Osteoblast (primary cell): ENCODE measurements at regions not wholly inside any gene's neighbourhood (a gene's known extent, or its start where the extent isn't known, plus 50 kb on each side); places are given as distances from the start of the nearest gene placed in this dataset.

Experiments used
- DNase-seq: peaks from one replicate; pipeline ENCODE4 v3.0.0; 2011; ENCODE audit warnings: low spot score, mixed read lengths; ENCODE audit not compliant: insufficient read length; ENCODE audit errors: missing footprints
- H2AFZ ChIP-seq: 2 replicates; pipeline ENCODE4 v1.6.0; 2011; ENCODE audit warnings: mild to moderate bottlenecking, low read length
- H3K27ac ChIP-seq: 2 replicates; pipeline ENCODE4 v1.5.1; 2011; ENCODE audit warnings: mild to moderate bottlenecking, low read depth, low read length, moderate library complexity
- H3K27me3 ChIP-seq: 2 replicates; pipeline ENCODE4 v1.6.0; 2012; ENCODE audit warnings: mild to moderate bottlenecking, control low read depth, inconsistent platforms, low read length, moderate library complexity; ENCODE audit not compliant: insufficient read depth
- H3K36me3 ChIP-seq: 2 replicates; pipeline ENCODE4 v1.5.1; 2011; ENCODE audit warnings: mild to moderate bottlenecking, low read length, control low read depth, moderate library complexity; ENCODE audit not compliant: insufficient read depth
- H3K4me1 ChIP-seq: 2 replicates; pipeline ENCODE4 v1.5.1; 2011; ENCODE audit warnings: mild to moderate bottlenecking, low read length, control low read depth, moderate library complexity; ENCODE audit not compliant: insufficient read depth
- H3K4me2 ChIP-seq: 2 replicates; pipeline ENCODE4 v1.6.0; 2011; ENCODE audit warnings: mild to moderate bottlenecking, low read length; ENCODE audit not compliant: insufficient read depth
- H3K4me3 ChIP-seq: fragments of 200-600 bp; sonication (generic); 3 replicates; pipeline ENCODE4 v1.5.1; 2012; ENCODE audit warnings: mild to moderate bottlenecking, low read length, inconsistent platforms; ENCODE audit not compliant: insufficient read depth
- H3K79me2 ChIP-seq: 2 replicates; pipeline ENCODE4 v1.6.0; 2012; ENCODE audit warnings: mild to moderate bottlenecking, low read length, control low read depth, inconsistent platforms; ENCODE audit not compliant: insufficient read depth
- H3K9me3 ChIP-seq: 2 replicates; pipeline ENCODE4 v1.5.1; 2011; ENCODE audit warnings: low read depth, low read length, control low read depth
- H4K20me1 ChIP-seq: 2 replicates; pipeline ENCODE4 v1.6.0; 2012; ENCODE audit warnings: mild to moderate bottlenecking, low read length, control low read depth; ENCODE audit not compliant: insufficient read depth
- TF ChIP-seq, protein P1 (sequence below): IDR thresholded peaks from 2 replicates; pipeline ENCODE4 v1.5.1; 2011; ENCODE audit warnings: mild to moderate bottlenecking, low read depth, low read length, moderate library complexity; ENCODE audit errors: extremely low read depth

DNA sequence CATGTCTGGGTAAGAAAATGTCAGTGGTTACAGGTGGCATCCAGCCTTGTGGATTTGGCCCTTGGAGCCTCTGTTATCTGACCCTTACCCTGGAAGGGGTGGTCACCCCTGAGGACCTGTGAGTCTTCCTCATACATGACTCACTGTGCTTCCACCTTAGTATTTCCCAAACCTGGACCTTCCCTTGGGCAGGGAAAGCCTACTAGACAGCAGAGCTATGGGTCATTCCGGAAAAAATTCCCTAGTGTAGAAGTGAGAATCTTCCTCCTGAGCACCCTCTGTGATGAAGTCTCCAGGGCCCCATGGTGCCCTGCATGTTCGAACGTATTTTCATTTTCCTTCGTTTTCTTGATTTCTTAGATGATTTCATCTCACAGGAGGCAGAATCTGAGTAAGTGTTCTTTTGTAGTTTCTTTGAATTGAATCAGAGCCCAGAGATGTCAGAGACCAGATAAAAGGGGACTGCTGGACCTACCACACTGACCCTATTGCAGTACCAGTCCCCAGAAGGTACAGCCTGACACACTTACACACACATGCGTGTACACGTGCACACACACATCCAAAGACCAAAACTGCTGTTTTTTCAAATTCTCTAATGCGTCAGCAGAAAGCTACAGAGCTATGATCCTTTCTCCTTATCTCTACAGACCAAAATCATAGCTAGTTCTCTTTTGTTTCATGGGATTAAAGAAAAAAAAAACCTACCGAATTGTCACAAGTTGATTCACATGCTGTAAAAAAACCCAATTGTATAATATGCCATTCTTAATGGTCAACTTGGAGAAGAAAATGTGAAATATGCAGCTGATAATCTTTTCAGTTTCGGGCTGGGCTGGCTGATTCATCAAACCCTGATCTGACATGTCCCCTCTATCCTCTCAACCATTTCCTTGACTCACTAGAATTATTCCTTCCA, 50.5 kb upstream of the ARHGEF3 start:
- H3K9me3 ChIP-seq = no peaks in the 10 kb centered on the region
- no peaks in the 10 kb centered on the region for H3K36me3 ChIP-seq
- H3K79me2 ChIP-seq = no peaks in the 10 kb centered on the region
- no peak overlapping the region for H3K4me3 ChIP-seq
- TF ChIP-seq, protein P1, sequence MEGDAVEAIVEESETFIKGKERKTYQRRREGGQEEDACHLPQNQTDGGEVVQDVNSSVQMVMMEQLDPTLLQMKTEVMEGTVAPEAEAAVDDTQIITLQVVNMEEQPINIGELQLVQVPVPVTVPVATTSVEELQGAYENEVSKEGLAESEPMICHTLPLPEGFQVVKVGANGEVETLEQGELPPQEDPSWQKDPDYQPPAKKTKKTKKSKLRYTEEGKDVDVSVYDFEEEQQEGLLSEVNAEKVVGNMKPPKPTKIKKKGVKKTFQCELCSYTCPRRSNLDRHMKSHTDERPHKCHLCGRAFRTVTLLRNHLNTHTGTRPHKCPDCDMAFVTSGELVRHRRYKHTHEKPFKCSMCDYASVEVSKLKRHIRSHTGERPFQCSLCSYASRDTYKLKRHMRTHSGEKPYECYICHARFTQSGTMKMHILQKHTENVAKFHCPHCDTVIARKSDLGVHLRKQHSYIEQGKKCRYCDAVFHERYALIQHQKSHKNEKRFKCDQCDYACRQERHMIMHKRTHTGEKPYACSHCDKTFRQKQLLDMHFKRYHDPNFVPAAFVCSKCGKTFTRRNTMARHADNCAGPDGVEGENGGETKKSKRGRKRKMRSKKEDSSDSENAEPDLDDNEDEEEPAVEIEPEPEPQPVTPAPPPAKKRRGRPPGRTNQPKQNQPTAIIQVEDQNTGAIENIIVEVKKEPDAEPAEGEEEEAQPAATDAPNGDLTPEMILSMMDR = no peak
- H3K27ac ChIP-seq = peak overlapping the region; percentile 14
- no peak for DNase-seq
- H3K27me3 ChIP-seq = no peaks in the 10 kb centered on the region
- H3K4me2 ChIP-seq = peak overlapping the region; percentile 9
- peaks cover 12% of the 10 kb centered on the region for H3K4me1 ChIP-seq
- H4K20me1 ChIP-seq = no peaks in the 10 kb centered on the region
- no peak overlapping the region for H2AFZ ChIP-seq
